IPS DF 19.7 (cell line): ENCODE measurements at regions not wholly inside any gene's neighbourhood (a gene's known extent, or its start where the extent isn't known, plus 50 kb on each side); places are given as distances from the start of the nearest gene placed in this dataset.

Experiments used
- DNase-seq: peaks from one replicate; pipeline ENCODE4 v3.0.0-alpha.2; 2013; ENCODE audit warnings: low read depth, low spot score

DNA sequence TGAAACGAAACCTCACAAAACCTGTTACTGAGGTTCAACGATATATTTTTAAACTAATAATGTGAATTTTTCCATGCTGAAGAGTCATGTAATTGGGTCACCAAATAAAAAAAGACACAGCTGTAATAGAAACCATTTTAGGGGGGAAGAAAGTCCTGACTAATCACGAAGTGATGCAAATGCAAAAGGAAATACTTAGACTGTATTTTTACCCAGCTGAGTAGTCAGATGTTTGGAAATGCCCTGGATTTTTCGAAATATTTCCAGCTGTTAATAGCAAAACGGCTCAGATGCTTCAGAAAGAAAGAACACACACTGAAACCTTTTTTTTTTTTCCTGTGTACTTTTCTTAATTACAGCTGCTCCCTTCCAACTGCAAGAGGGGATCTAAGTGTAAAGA lies 210.3 kb downstream of the SETD4 start:
- DNase-seq: no peak

DNA sequence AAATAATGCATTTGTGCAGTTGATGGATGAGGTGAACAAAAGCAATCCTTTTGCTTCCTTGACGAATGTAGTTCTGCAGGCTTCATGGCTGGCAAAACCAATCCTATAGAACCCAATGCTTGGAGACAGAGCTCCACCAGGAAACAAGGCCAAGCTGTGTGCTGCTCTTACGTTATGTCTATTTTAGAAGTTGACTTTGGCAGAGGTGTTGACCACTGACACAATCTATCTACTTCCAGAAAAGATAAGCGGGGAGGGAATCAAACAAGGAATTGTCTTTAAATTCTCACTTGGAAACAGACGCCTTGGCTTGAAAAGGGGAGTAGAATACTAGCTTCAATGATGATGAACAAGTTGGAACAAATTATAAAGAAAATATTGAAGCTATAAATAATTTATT lies 211.2 kb downstream of the SETD4 start:
- no peak for DNase-seq

DNA sequence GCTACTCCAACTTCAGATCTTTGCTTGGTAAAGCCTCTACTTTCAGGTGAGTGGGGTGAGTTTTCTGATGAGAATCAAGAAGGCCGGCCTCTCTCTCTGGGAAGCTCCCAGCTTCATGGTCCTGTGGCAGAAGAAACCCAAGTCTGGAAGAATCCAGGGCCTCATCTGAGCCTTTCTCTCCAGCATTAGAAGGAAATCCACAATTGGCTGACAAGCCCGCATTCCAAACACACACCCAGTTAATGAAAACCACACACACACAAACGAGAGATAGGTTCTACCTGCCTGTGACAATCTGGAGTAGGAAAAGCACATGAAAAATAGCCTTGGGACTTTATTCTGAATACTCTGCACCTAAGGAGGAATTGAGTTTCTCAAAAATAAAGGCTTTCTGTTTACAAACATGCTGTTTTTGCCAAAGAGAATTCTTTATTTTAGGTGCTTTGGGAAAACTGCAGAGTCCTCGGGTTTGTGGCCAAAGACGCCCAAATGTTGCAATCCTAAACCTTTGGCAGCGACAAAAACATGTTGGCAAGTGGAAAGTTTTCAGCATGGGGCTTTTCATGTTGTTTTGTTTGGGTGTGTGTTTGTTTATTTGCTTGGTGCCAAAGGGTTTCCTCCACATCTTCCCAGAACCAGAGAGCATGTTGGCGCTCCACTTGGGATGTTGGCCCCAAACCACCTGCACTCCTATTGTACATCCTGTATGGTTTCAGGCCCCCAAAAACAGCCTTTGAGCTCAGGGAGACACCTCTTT lies 216.2 kb downstream of the SETD4 start:
- no peak for DNase-seq

DNA sequence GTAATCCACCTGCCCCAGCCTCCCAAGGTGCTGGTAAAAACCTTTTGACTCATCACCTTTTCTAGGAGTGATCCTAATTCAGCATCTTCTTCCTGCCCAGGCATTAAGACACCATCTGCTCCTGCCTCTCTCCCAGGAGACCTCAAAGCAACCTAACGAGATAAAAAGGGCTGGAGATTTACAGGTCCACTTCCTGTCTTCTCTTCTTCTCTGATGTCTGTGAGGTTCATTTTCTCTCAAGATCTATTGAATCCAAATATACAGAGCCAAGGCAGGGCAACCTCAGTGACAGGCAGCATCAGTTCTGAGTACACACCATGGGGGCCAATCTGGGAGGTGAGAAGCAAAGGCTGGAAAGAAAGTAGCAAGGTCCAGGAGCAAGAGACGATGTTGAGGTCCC lies 219.4 kb downstream of the SETD4 start:
- DNase-seq: no peak

DNA sequence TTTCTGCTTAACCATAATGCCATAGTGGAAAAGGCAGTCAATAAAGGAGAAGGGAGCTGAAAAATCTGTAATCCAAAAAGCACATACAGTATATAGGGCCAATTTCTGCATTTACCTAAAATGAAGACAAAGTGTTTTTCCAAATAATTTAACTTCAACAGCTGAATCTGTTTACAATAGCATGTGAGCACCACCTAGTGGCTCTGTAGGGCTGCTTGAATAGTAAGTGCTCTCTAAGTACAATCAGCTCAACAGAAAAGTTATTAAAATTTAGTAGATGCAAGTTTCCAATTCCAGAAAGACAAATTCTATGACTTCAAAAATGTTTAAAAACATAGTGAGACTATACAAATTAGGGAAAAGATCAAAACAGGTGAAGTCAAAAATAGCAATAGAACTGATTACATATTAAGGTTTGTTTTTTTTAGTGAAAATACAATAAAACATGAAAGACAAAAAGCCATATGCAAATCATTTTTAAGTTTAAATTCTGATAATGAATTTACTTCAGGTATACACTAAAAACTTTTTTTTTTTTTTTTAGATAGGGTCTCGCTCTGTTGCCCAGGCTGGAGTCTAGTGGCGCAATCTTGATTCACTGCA lies 220.0 kb downstream of the SETD4 start:
- peak; percentile 20 for DNase-seq

DNA sequence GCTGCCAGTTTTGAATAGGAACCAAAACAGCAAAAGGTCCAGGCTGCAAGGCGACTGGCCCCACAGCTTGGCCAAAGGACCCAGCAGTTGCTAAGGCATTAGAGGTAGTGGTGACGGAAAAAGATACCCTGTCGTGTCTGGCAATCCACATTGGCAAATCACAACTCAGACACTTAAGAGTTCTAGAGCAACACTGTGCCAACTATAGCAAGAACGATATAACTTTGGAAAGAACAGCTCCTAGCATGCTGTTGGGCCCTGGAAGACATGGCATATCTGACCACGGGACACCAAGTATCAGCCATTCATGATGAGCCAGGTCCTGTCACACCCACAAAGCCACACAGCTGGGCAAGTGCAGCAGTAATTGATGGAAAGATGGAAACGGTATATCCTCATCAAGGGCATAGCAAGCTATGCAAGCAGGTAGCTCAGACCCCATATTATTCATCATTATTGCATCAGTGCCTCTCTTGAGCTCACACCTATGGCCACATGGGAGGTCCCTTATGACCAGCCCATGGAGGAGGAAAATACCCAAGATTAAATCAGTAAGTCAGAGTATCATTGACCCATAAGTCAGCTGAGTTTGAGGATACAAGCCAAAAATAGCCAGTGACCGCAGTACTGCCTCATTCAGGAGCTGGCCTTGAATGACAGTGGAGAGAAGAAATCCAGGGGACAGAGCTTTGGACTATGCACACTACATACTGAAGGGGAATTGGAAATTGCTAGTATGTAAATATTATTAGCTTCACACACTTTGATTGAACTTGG lies 221.2 kb downstream of the SETD4 start:
- no peak for DNase-seq

DNA sequence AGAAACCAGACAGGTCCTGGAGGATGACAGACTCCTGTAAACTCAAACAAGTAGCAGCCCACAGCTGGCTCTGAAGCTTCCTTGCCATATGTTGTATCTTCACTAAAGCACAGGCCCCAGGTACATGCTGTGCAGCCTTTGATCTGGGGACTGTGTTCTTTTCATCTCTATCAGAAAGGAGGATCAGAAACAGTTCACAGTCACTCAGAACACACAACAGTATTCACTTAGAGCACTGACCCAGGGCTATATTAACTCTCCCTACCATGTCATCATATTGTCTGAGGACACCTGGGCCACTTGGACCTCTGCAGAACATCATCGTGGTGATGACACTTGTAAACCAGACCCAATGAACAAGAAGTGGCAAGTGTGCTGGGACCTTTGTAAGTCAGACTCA lies 222.0 kb downstream of the SETD4 start:
- DNase-seq: no peak

DNA sequence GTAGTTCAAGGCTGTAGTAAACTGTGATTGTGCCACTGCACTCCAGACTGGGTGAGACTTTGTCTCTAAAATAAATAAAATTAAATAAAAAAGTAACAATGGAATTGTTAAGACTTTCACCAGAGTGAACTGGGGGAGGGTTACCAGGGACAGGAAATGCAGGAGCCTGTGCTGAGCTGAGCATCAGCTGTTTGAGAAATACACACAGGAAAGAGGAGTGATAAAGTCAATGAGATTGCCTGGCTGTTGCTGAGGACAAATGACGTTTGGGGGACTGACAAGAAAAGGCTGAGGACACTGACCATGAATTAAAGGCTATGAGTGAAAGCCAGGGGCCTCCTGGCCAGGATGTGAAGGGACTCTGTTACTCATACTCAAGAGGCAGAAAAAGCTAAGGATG lies 226.3 kb downstream of the SETD4 start:
- no peak for DNase-seq

DNA sequence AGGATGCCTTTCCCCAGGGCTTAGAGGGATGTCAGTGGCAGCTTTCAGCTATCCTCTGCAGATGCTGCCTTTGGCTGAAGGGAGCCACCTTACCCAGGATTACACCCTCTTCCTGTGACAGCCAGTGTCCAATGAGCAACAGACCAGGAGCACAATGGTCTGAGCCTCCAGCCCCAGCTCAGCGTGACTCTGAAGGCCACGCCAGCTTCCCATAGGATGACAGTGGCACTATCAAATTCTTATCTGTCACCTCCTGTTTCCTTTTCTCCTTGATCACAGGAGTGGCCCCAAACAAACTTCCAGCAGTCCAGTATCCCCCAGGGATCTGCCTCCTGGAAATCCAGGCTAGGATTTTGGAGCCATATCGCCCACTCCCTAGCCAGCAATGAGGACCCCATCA lies 226.9 kb downstream of the SETD4 start:
- DNase-seq: no peak

DNA sequence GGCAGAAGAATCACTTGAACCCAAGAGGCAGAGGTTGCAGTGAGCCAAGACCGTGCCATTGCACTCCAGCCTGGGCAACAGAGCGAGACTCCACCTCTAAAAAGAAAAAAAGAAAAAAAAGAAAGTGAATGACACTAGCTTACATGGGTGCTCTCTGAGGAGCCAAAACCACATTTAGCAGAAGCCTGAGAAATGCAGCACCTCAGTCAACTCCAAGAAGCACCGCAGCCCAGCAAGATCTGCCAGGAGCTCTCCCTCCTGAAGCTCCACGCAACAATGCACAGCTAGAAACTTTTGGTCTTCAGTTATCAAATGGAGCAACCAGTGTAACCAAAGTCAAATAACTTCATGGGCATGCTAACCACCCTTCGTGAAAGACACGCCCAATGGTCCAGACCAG lies 229.1 kb downstream of the SETD4 start:
- no peak for DNase-seq

DNA sequence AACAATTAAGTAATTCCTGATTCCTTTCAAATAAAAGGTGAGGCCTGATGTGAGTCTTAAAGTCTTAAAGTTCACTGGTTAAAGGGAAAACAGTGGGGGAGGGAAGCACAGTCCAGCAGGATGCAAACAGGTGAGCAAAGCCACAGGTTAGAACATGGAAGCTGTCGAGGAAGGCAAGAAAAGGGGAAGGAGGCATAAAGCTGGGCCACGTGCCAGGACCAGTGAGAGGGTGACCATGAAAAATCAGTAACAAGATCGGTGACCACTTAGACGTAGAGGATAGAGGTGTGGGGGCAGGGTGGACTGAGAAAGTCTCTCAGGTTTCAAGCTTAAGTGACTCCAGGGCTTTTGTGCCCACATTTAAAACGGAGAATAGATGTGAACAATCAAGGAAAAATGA lies 231.3 kb downstream of the SETD4 start:
- no peak for DNase-seq

DNA sequence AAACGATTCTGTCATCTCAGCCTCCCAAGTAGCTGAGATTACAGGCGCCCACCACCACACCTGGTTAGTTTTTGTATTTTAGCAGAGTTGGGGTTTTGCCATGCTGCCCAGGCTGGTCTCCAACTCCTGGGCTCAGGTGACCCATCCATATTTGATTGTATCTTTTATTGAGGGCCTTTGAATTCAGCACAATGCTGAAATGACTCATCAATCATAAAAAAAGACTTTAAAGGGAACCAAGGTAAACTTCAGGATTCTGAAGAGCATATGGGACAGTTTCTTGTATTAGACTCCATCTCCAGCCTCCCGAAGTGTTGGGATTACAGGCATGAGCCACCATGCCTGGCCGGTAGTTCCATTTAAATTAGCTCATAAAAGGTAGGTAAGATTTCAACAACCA lies 232.2 kb downstream of the SETD4 start:
- no peak for DNase-seq

DNA sequence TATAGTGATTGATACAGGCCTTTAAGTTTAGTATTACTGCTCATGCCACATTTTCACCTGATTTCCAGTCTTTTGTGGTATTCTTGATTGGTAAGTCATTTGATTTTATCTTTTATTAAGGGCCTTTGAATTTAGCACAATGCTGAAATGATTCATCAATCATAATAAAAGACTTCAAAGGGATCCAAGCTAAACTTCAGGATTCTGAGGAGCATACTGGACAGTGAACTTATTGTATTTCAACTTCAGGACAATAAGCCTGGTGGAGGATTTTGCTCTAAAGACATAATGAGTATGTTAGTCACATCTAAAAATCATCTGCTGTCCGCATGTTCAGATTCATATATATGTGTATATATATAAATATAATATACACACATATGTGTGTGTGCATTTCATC lies 233.3 kb downstream of the SETD4 start:
- DNase-seq: no peak

DNA sequence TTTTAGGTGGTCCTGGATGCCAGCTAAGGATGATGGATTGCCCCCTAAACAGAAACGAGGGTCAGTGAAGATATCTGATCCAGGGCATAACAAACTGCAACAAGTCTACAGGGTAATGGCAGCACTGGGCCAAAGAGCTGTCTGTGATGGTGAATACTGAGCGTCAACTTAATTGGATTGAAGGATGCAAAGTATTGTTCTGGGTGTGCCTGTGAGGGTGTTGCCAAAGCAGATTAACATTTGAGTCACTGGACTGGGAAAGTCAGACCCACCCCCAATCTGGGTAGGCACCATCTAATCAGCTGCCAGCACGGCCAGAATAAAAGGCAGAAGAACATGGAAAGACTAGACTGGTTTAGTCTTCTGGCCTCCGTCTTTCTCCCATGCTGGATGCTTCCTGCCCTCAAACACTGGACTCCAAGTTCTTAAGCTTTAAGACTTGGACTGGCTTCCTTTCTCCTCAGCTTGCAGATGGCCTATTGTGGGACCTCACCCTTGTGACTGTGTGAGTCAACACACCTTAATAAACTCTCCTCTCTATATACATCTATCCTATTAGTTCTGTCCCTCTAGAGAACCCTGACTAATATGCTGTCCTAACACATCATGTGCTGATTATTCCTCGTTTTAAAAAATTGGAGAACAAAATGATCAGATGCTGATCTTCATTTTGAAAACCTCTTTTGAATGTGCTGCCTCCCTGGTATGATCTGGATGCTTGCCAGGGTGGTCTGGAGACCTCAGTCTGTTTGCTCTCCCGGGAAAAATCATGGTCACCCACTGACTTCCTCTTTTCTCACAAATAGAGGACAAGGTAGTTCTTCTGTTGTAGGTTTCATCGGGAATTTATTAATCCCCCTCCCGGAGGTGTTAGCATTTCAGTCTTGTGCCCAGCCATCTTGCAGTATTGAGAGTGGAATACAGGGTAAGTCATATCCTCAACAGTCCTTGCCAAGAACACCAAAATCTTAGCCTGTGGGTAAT lies 234.7 kb downstream of the SETD4 start:
- no peak for DNase-seq

DNA sequence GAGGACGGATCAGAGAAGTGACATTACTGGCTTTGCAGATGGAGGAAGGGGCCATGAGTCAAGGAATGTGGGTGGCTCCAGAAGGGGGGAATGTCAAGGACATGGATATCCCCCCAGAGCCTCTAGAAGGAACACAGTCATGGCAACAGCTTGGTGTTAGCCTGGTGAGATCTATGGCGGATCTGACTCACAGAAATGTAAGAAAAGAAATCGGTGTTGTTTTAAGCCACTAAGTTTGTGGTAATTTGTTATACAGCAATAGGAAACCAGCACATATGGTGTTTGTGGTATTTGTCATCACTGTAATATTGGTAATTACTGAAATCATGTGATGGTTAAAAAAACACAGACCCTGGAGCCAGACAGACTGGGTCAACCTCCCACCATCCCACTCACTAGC lies 236.2 kb downstream of the SETD4 start:
- no peak for DNase-seq

DNA sequence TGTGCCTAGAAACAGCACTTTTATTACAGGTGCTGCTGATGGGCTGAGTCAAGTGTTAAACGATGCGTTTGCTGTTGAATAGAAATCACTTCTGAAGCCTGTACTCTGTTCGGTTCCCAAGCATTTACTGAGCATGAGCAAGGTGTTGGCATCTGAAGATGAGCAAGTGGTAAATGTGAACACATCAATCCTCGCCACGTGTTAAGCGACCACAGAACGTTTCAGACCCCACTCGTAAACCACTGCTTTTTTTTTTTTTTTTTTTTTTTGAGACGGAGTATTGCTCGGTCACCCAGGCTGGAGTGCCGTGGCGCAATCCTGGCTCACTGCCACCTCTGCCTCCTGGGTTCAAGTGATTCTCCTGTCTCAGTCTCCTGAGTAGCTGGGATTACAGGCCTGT lies 241.2 kb downstream of the SETD4 start:
- DNase-seq: no peak

DNA sequence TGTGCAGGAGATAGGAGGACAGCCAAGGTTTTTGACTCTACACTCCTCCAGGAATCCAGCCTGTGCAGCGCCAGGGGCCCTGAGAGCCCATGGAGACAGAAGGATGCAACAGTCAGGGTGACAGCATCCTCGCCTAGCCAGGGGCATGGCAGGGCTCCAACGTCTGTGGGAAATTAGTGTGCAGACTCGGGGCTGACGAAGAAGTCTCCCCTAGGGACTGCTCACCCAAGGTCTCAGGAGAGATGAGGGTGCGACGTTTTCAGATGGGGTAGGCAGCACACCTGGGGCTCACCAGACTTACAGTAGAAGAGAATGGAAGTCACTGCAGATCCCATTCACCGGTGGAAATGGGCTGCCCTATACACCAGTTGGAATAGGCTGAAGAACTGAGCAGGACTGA lies 241.7 kb downstream of the SETD4 start:
- no peak for DNase-seq

DNA sequence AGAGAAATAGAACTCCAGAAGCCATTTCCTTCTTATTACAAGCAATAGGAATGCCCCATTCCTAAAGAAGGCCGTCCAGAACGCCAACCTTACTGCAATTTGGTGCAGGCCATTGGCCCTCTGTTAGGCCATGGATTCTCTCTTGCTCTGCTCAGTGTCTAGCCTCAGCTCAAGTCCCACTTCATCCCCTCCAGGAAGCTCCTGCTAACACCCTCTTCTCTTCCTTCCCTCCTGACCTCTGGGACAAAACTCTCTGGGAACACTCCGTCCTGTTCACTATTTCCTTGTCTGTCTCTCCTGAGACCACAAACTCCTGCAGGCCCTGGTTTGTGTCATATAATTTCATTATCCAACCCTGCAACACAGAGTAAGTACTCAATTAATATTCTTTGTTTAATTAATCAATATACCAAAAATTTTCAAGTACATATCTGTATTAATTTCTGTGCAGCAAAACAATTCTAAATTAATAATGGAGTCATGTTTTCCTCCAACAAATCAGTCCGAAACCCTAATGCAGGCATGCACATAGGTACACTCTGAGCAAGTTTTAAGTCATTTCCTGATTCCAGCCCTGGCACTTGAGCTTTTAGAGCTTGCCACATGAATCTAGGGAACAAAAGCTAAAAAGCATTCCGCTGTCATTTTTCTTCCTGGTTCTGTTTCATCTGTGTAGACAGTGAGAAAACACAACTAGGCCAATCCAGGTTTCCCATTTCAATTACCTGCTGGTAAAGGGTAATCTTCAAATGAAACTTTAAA lies 245.3 kb downstream of the SETD4 start:
- no peak for DNase-seq

DNA sequence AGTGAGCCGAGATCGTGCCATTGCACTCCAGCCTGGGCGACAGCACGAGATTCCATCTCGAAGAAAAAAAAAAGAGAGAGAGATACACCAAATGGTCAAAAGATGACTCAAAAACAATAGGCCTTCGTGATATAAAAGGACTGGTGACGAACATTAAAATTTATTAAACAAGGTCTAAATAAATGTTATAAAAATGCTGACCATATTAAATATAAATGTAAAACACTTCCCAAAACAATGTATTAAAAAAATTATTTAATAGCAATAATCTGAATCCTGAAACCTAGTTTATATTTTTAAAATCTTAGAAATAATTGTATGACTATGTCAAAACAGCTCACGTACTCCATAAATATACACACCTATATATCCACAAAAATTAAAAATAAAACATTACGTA lies 247.6 kb downstream of the SETD4 start:
- no peak for DNase-seq

DNA sequence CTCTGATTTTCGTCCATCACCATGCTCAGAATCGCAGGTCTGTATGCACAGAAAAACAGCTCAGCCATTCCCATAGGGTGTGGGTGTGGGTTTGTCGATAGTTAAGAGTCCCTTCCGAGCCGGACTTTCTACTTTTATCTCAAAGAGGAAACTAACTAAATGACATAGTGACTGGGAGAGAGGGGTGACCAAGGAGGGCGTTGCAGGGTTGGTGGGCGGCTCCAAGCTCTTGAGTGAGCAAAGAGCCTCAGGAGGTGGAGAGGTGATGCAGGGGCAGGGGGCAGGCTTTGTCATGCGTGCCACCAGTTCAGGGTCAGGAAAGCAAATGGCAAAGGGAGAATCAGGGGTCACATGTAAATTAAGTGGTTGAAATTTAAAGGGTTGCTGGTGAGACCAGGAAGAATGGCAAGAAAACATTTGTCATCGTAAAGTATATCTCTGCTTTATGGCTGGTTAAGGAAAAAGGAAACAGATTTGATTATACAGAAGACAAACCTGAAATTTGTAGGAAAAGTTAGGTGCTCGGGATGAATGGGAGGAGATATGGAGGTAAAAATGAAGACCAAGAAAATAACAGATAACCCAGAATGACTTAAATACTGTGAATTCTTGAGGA lies 249.0 kb downstream of the SETD4 start:
- peak; percentile 17 for DNase-seq
